LNCaP clone FGC (cell line): ENCODE measurements at regions not wholly inside any gene's neighbourhood (a gene's known extent, or its start where the extent isn't known, plus 50 kb on each side); places are given as distances from the start of the nearest gene placed in this dataset.

Experiments
- DNase-seq: peaks from one replicate; pipeline ENCODE4 v3.0.0-alpha.2; 2011; ENCODE audit warnings: low read depth
- H3K4me3 ChIP-seq: 2 replicates; pipeline ENCODE4 v1.5.1; 2011; ENCODE audit warnings: mild to moderate bottlenecking, low read depth, low read length, control low read depth
- TF ChIP-seq, protein P1 (sequence below): IDR thresholded peaks from 2 replicates; pipeline ENCODE4 v1.5.1; 2012; ENCODE audit warnings: mild to moderate bottlenecking; ENCODE audit not compliant: control insufficient read depth, insufficient read depth; ENCODE audit errors: extremely low read depth

DNA sequence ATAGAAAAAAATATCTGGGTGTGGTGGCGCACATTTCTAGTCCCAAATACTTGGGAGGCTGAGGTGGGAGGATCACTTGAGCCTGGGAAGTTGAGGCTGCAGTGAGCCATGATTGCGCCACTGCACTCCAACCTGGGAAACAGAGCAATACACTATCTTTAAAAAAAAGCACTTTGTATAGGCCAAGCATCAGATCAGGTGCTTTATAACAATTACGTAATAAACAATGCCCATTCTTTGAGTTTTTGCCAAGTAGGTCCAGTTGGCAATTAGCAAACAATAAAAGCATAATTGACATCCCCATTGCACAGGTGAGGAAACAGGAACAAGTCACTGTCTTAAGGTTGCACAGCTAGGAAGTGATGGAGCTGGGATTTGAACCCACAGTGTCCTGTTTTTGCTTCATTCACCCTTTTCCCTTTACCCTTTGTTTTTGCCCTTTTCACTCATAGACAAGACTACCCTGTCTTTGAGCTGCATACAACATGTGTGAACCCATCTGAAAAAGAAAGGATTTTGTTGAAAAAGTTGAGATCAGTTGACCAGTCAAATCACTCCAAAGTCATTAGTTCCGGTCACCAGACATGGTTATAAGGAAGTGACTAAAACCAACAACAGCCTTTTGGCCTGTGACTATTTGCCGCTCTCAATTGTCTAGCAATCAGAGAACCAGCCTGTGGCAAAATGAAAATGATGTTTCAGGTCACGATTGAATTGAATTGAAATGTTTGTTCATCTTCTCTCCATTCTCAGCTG lies 303.6 kb downstream of the TFAP2C start:
- H3K4me3 ChIP-seq, result no peak overlapping the region
- DNase-seq, result no peak
- TF ChIP-seq, protein P1, sequence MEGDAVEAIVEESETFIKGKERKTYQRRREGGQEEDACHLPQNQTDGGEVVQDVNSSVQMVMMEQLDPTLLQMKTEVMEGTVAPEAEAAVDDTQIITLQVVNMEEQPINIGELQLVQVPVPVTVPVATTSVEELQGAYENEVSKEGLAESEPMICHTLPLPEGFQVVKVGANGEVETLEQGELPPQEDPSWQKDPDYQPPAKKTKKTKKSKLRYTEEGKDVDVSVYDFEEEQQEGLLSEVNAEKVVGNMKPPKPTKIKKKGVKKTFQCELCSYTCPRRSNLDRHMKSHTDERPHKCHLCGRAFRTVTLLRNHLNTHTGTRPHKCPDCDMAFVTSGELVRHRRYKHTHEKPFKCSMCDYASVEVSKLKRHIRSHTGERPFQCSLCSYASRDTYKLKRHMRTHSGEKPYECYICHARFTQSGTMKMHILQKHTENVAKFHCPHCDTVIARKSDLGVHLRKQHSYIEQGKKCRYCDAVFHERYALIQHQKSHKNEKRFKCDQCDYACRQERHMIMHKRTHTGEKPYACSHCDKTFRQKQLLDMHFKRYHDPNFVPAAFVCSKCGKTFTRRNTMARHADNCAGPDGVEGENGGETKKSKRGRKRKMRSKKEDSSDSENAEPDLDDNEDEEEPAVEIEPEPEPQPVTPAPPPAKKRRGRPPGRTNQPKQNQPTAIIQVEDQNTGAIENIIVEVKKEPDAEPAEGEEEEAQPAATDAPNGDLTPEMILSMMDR, result no peak

DNA sequence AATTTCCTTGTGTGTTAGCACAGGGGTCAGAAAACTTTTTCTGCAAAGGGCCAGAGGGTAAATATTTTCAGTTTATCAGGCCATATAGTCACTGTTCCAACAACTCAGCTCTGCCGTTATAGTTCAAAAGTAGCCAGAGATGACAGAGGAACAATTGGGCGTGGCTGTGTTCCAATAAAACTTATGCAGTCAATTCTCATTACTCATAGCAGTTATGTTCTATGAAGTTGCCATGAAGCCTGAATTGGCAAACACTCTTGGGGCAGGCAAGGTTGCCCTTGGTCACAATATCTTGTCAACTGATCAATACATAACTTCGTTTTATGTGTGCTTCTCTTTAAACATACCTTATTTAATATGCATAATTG lies 304.2 kb downstream of the TFAP2C start:
- DNase-seq, result no peak
- TF ChIP-seq, protein P1, result no peak
- no peak overlapping the region for H3K4me3 ChIP-seq

DNA sequence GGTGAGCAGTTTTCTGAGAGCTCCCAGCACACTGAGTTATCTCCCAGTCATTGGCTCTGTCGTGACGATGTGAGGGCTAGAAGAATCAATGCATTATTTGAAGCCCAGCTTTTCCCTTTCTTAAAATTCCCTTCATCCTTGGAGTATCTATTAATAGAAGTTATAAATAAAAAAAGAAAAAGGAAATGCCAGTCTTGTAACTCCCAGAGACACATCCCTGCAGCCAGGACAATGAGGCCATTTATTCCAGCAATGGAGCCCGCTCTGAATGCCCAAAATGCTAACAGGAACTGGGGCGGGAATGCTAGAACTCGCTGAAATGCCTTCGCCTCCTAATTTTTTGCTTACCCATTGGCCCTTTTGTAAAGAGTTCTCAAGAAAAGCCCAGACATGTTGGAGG lies 305.8 kb downstream of the TFAP2C start:
- H3K4me3 ChIP-seq, result no peak overlapping the region
- DNase-seq, result no peak
- TF ChIP-seq, protein P1, result no peak

DNA sequence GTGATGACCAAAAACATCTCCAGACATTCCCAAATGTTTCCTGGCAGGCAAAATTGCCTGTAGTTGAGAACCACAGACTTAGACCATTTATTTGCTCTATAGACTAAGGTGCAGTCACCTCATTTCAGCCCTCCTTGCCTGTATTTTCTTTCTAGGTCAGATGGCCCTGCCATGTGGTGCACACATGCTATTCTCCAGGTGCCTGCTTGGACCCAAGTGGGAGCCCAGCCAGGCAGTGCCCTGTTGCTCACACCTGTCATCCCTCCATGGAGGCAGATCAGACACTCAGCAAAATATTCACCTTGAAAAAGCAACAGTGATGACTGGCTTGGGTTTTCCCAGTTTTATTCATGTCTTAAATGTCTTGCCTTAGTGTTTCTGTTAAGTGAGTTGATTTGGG lies 311.4 kb downstream of the TFAP2C start:
- DNase-seq, result no peak
- TF ChIP-seq, protein P1, result no peak
- H3K4me3 ChIP-seq, result no peak overlapping the region

DNA sequence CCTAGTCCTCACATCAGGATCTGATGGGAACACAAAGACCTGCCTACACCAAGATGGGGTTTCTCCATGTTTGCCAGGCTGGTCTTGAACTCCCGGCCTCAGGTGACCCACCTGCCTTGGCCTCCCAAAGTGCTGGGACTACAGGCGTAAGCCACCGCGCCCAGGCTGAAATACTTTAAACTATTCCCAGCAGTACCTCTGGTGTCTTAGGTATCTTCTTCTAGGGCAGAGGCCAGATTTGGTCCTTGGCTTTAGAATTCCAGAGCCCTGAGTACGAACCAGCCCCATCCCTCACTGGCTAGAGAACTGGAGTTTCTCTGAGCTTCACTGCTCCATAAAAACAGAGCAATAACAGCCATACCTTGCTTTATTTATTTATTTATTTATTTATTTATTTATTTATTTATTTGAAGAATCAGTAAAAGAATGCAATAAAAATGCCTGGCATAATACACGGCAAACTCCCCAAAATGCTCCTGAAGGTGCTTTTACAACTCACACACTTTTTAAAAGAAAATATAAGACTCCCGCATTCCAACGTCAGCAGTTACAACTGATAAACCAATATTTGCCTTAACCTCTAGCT lies 312.1 kb downstream of the TFAP2C start:
- TF ChIP-seq, protein P1, result no peak
- H3K4me3 ChIP-seq, result no peak overlapping the region
- no peak for DNase-seq

DNA sequence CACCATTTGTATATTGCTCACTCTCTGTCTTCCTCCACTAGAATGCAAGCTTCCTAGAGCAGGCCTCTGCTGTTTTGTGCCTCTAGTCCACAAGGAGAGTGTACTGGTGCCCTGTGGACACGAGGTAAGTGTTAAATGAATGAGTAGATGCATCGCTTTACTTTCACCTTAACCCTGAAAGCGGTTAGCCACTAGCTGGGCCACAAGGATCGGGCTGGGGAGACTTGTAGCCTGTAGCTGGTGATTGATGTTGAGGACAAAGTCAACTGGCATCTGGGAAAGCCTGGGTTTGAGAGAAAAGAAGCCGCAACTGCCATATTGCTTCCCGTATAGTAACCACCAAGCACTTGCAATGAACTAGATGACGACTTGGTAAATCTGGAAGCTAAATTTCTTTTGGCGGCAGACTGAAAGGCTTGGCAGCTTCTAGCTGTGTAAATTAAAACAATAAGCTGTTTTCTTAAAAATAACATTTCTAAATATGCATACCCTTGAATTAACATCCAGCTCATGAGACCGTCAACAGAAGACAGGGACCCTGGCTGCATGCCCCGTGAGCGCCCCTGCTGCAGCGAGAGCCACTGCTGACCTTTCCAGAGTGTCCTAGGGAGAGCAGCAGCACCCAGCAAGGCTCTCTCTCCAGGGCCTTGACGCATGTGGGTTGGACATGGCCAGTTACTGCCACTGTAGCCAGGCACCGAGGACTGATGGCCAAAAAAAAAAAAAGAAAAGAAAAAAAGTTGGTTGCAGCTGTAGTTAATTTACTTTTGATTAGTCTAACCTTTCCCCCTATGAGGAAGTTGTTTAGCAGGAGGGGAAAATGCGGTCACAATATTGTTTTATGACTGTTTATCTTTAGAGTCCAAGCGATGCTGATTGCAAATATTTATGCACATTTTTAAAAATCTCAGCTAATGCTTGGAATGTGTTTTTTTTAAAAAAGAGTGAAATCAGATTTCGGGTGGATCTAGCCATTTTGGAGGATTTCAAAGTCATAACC lies 315.1 kb downstream of the TFAP2C start:
- DNase-seq, result no peak
- TF ChIP-seq, protein P1, result no peak
- H3K4me3 ChIP-seq, result no peak overlapping the region
